Neutrophil (primary cell): ENCODE measurements at regions not wholly inside any gene's neighbourhood (a gene's known extent, or its start where the extent isn't known, plus 50 kb on each side); places are given as distances from the start of the nearest gene placed in this dataset.

Experiments
- H3K27ac ChIP-seq: fragments of 200-600 bp; sonication (generic); 2 replicates; pipeline ENCODE4 v1.5.1; 2016; ENCODE audit warnings: mild to moderate bottlenecking, moderate library complexity
- H3K27me3 ChIP-seq: fragments of 200-600 bp; sonication (generic); 2 replicates; pipeline ENCODE4 v1.6.0; 2016; ENCODE audit warnings: mild to moderate bottlenecking
- H3K36me3 ChIP-seq: fragments of 200-600 bp; sonication (generic); 2 replicates; pipeline ENCODE4 v1.5.1; 2017
- H3K4me1 ChIP-seq, 2 experiments: fragments of 200-600 bp in 1 of 2; sonication (generic) in 1 of 2; 1 replicate in 1 of 2; 2 replicates in 1 of 2; pipeline versions ENCODE4 v1.5.1 to v1.6.1; 2013 to 2016; ENCODE audit warnings: low read depth in 1 of 2, low read length in 1 of 2, mild to moderate bottlenecking in 1 of 2, moderate library complexity in 1 of 2; ENCODE audit not compliant: control insufficient read depth in 1 of 2, insufficient read depth in 1 of 2
- H3K4me3 ChIP-seq, 2 experiments: fragments of 200-600 bp in 1 of 2; sonication (generic) in 1 of 2; 1 replicate in 1 of 2; 2 replicates in 1 of 2; pipeline ENCODE4 v1.5.1; 2013 to 2016; ENCODE audit warnings: low read depth in 1 of 2, low read length in 1 of 2, mild to moderate bottlenecking in 1 of 2, moderate library complexity in 1 of 2
- H3K9me3 ChIP-seq: fragments of 200-600 bp; sonication (generic); 2 replicates; pipeline ENCODE4 v1.5.1; 2016
- TF ChIP-seq, protein P1 (sequence below): fragments of 200-600 bp; sonication (generic); IDR thresholded peaks from 2 replicates; pipeline ENCODE4 v1.5.1; 2016; ENCODE audit warnings: antibody characterized with exemption

GRCh38 chr5:149437391-149438040 lies 58.4 kb upstream of the IL17B start:
- TF ChIP-seq, protein P1, sequence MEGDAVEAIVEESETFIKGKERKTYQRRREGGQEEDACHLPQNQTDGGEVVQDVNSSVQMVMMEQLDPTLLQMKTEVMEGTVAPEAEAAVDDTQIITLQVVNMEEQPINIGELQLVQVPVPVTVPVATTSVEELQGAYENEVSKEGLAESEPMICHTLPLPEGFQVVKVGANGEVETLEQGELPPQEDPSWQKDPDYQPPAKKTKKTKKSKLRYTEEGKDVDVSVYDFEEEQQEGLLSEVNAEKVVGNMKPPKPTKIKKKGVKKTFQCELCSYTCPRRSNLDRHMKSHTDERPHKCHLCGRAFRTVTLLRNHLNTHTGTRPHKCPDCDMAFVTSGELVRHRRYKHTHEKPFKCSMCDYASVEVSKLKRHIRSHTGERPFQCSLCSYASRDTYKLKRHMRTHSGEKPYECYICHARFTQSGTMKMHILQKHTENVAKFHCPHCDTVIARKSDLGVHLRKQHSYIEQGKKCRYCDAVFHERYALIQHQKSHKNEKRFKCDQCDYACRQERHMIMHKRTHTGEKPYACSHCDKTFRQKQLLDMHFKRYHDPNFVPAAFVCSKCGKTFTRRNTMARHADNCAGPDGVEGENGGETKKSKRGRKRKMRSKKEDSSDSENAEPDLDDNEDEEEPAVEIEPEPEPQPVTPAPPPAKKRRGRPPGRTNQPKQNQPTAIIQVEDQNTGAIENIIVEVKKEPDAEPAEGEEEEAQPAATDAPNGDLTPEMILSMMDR: no peak
- H3K9me3 ChIP-seq: no peaks in the 10 kb centered on the region
- no peak overlapping the region for H3K4me3 ChIP-seq
- no peaks in the 10 kb centered on the region for H3K36me3 ChIP-seq
- H3K27ac ChIP-seq: no peak overlapping the region
- no peaks in the 10 kb centered on the region for H3K27me3 ChIP-seq
- H3K4me1 ChIP-seq: peaks cover 0 to 7% of the 10 kb centered on the region in 2 experiments

- Histone ChIP-seq H3K9me3 (no peaks in the 10 kb centered on the region), H3K36me3 (no peaks in the 10 kb centered on the region), H3K4me3 (no peak overlapping the region), H3K27ac (no peak overlapping the region), H3K27me3 (no peaks in the 10 kb centered on the region), H3K4me1 (peaks cover 10 to 15% of the 10 kb centered on the region in 2 experiments)
- TF ChIP-seq, protein P1: no peak
These were observed 56.6 kb upstream of the IL17B start for GRCh38 chr5:149435660-149436059.

DNA sequence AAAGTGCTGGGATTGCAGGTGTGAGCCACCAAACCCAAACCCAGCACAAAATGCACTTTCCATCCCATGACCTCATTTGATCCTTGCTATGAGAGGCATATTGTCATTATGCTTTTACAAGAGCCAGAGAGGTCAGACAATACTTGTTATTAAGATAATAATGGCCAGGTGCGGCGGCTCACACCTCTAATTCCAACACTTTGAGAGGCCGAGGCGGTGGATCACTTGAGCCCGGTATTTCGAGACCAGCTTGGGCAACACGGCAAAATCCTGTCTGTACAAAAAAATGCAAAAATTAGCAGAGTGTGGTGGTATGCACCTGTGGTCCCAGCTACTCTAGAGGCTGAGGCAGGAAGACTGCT lies 55.9 kb upstream of the IL17B start:
- H3K9me3 ChIP-seq: no peaks in the 10 kb centered on the region
- no peaks in the 10 kb centered on the region for H3K36me3 ChIP-seq
- H3K4me3 ChIP-seq: no peak overlapping the region
- TF ChIP-seq, protein P1: no peak
- no peaks in the 10 kb centered on the region for H3K27me3 ChIP-seq
- H3K4me1 ChIP-seq: peaks cover 16 to 19% of the 10 kb centered on the region in 2 experiments
- H3K27ac ChIP-seq: no peak overlapping the region

GRCh38 chr5:149434162-149435014 lies 55.3 kb upstream of the IL17B start:
- no peak overlapping the region for H3K27ac ChIP-seq
- TF ChIP-seq, protein P1: peak; percentile 41

DNA sequence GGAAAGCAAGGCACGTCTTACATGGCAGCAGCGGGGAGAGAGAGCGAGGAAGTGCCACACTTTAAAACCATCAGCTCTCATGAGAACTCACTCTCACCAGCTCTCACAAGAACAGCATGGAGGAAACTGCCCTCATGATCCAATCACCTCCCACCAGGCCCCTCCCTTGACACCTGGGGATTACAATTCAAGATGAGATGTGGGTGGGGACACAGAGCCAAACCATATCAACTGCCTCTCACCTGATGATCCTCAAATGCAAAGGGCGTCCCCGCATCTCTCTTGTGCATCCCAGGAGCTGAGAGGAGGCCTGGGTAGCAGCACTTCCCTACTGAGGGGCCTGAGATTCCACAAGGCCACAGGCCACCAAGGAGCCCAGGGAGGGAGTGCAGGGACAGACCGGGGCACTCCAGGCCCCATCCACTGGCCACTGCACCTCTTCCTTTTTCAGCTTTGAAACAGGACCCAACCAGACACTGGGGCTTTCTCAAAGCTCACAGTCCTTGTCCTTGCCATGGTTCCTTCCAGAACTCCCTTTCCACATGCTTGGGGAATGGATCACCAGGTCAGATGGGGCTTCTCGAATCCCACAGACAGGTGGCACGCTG lies 54.5 kb upstream of the IL17B start:
- Histone ChIP-seq H3K9me3 (no peaks in the 10 kb centered on the region), H3K4me1 (peaks cover 28 to 30% of the 10 kb centered on the region in 2 experiments), H3K36me3 (no peaks in the 10 kb centered on the region), H3K27ac (no peak overlapping the region), H3K4me3 (no peak overlapping the region), H3K27me3 (no peaks in the 10 kb centered on the region)
- TF ChIP-seq, protein P1: no peak

More at GRCh38 chr5:149434162-149435014, 55.3 kb upstream of the IL17B start:
- Histone ChIP-seq H3K9me3 (no peaks in the 10 kb centered on the region), H3K4me1 (peaks cover 21 to 22% of the 10 kb centered on the region in 2 experiments), H3K36me3 (no peaks in the 10 kb centered on the region), H3K4me3 (no peak overlapping the region), H3K27me3 (no peaks in the 10 kb centered on the region)
